ENCODE measurements at regions not wholly inside any gene's neighbourhood (a gene's known extent, or its start where the extent isn't known, plus 50 kb on each side); places are given as distances from the start of the nearest gene placed in this dataset.

DNA sequence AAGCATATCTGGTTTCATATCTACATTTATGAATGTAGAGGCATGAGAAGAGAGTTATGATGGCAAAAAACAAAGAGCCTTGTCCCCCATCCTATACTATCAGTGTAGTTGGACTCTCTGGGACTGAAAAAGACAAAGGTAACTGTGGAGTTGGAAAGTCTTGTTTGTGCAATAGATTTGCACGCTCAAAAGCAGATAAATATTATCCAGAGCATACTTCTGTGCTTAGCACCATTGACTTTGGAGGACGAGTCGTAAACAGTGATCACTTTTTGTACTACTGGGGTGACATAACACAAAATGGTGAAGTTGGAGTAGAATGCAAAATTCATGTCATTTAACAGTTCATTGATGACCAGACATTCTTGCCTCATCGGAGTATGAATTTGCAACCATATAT is 85.2 kb upstream of the EGFR start:
- ChIA-PET CTCF (no interaction called here), POLR2A (ENCODE audit: unreplicated experiment) (interaction anchor here (0.6 kb wide), 1 partner anchor 65 kb away, joined by 3 read pairs; no protein-coding TSS in a partner anchor)
- Histone ChIP-seq H4K8ac (ENCODE audit: low read depth in 2 of 2, low read length in 2 of 2) (0 out of 4 replicates have a peak overlapping the region, but pooled peaks of 1 of the 2 experiments have one; percentile 33), H3K9me1 (ENCODE audit: insufficient read depth, low read length) (no peaks in the 10 kb centered on the region), H2BK5ac (ENCODE audit: low read depth, low read length, poor library complexity, severe bottlenecking) (no peak overlapping the region), H3K9me3 (ENCODE audit: control insufficient read depth, insufficient read depth, low read length) (no peaks in the 10 kb centered on the region), H2BK120ac (ENCODE audit: low read depth, low read length) (peak overlapping the region; percentile 64; the same call in 1 of the 2 replicates), H2AK5ac (ENCODE audit: low read depth, low read length) (no peak overlapping the region), H3K79me1 (ENCODE audit: low read depth in 1 of 2, low read length in 2 of 2) (no peaks in the 10 kb centered on the region), H3K4me1 (ENCODE audit: control insufficient read depth, insufficient read depth, low read length) (peaks cover 2% of the 10 kb centered on the region; the same call in 1 of the 2 replicates), H3K4me2 (ENCODE audit: low read depth, low read length) (peak overlapping the region; percentile 96), H4K20me1 (ENCODE audit: insufficient read depth, low read length) (no peaks in the 10 kb centered on the region), H3K36me3 (ENCODE audit: control insufficient read depth, insufficient read depth, low read length) (no peaks in the 10 kb centered on the region), H2AK9ac (replicated peaks; ENCODE audit: low read depth, low read length, poor library complexity) (no peak overlapping the region), H3K4me3 (ENCODE audit: insufficient read depth, low read depth, low read length) (peak overlapping the region; percentile 42; the same call in 1 of the 2 replicates), H2AFZ (replicated peaks; ENCODE audit: low read length, poor library complexity) (no peak overlapping the region), H4K91ac (ENCODE audit: insufficient read depth, low read depth, low read length) (peak overlapping the region; percentile 14; the same call in 1 of the 2 replicates), H3K27me3 (ENCODE audit: control insufficient read depth, insufficient read depth, low read length) (no peaks in the 10 kb centered on the region), H2BK20ac (ENCODE audit: low read depth, low read length) (peak overlapping the region; percentile 55; the same call in 1 of the 2 replicates), H3K27ac (ENCODE audit: insufficient read depth, low read length) (no peak overlapping the region), H3K23ac (ENCODE audit: low read depth, low read length) (peak overlapping the region; percentile 70; the same call in 1 of the 2 replicates), H3K14ac (replicated peaks; ENCODE audit: low read depth, low read length) (peak overlapping the region; percentile 29), H3K9ac (ENCODE audit: low read depth, low read length) (peak overlapping the region; percentile 65; the same call in 1 of the 2 replicates), H2BK15ac (ENCODE audit: low read depth, low read length) (no peak overlapping the region), H3K18ac (ENCODE audit: low read depth, low read length) (peak overlapping the region; percentile 38; the same call in 1 of the 2 replicates), H3K56ac (ENCODE audit: extremely low read depth, insufficient read depth, low read length) (peak overlapping the region; percentile 54; the same call in 1 of the 2 replicates), H3K4ac (ENCODE audit: low read depth, low read length) (peak overlapping the region; percentile 1; the same call in 1 of the 2 replicates), H4K5ac (ENCODE audit: low read depth, low read length) (peak overlapping the region; percentile 25; the same call in 1 of the 2 replicates)
- BruUV-seq (replicated peaks) = no TSS peak
- intact Hi-C loops (cut with micrococcal nuclease) = loop anchor here (5.0 kb wide), 1 partner anchor 54 kb away; no protein-coding TSS in a partner anchor
- no peak for TF ChIP-seq SMC3 (IDR thresholded peaks at IDR 0.05; ENCODE audit: low read depth, low read length)
- no peak for TF ChIP-seq CHD1 (IDR thresholded peaks at IDR 0.05; ENCODE audit: low read depth, low read length)
- no peak for TF ChIP-seq RCOR1 (IDR thresholded peaks at IDR 0.05; ENCODE audit: insufficient replicate concordance, low read length)
- TF ChIP-seq, protein P1, sequence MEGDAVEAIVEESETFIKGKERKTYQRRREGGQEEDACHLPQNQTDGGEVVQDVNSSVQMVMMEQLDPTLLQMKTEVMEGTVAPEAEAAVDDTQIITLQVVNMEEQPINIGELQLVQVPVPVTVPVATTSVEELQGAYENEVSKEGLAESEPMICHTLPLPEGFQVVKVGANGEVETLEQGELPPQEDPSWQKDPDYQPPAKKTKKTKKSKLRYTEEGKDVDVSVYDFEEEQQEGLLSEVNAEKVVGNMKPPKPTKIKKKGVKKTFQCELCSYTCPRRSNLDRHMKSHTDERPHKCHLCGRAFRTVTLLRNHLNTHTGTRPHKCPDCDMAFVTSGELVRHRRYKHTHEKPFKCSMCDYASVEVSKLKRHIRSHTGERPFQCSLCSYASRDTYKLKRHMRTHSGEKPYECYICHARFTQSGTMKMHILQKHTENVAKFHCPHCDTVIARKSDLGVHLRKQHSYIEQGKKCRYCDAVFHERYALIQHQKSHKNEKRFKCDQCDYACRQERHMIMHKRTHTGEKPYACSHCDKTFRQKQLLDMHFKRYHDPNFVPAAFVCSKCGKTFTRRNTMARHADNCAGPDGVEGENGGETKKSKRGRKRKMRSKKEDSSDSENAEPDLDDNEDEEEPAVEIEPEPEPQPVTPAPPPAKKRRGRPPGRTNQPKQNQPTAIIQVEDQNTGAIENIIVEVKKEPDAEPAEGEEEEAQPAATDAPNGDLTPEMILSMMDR (conservative IDR thresholded peaks at IDR 0.05; ENCODE audit: low read depth, low read length) = no peak
- TF ChIP-seq RFX5 (IDR thresholded peaks at IDR 0.05; ENCODE audit: low read depth, low read length) = no peak
- no peak for TF ChIP-seq BHLHE40 (IDR thresholded peaks at IDR 0.05; ENCODE audit: low read depth, low read length)
- no peak for TF ChIP-seq FOS (IDR thresholded peaks at IDR 0.05; ENCODE audit: low read depth, low read length)
- TF ChIP-seq MAFK (IDR thresholded peaks at IDR 0.05; ENCODE audit: low read depth, low read length) = no peak
- no peak for TF ChIP-seq MXI1 (IDR thresholded peaks at IDR 0.05; ENCODE audit: borderline replicate concordance, low read depth, low read length)
- TF ChIP-seq, protein P2, sequence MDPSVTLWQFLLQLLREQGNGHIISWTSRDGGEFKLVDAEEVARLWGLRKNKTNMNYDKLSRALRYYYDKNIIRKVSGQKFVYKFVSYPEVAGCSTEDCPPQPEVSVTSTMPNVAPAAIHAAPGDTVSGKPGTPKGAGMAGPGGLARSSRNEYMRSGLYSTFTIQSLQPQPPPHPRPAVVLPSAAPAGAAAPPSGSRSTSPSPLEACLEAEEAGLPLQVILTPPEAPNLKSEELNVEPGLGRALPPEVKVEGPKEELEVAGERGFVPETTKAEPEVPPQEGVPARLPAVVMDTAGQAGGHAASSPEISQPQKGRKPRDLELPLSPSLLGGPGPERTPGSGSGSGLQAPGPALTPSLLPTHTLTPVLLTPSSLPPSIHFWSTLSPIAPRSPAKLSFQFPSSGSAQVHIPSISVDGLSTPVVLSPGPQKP (IDR thresholded peaks at IDR 0.05; ENCODE audit: borderline replicate concordance, low read depth, low read length) = no peak
- TF ChIP-seq CEBPB (IDR thresholded peaks at IDR 0.05; ENCODE audit: low read depth, low read length) = no peak
- TF ChIP-seq RAD21 (IDR thresholded peaks at IDR 0.05; ENCODE audit: low read length) = no peak
- no peak for TF ChIP-seq MAZ (IDR thresholded peaks at IDR 0.05; ENCODE audit: borderline replicate concordance, low read depth, low read length)
- TF ChIP-seq NFE2L2 (IDR thresholded peaks at IDR 0.05; ENCODE audit: low read depth, low read length) = no peak
- TF ChIP-seq POLR2A (IDR thresholded peaks at IDR 0.05; ENCODE audit: low read depth, low read length) = no peak
- no CpG with 5 or more reads among the region's 4 CpGs for WGBS, 2 experiments (ENCODE audit: extremely low coverage in 2 of 2, insufficient read length in 1 of 2)
- ATAC-seq (ENCODE audit: low read depth) = peak; percentile 31
- dilution Hi-C loops (cut with HindIII; ENCODE audit: low sequenced_read_pairs, unreplicated experiment) = no loop called here
- in situ Hi-C loops (cut with MboI; ENCODE audit: low sequenced_read_pairs) = no loop called here
- DNase-seq = no peak

All from IMR-90 (cell line).